ENCODE measurements at regions not wholly inside any gene's neighbourhood (a gene's known extent, or its start where the extent isn't known, plus 50 kb on each side); places are given as distances from the start of the nearest gene placed in this dataset.

DNA sequence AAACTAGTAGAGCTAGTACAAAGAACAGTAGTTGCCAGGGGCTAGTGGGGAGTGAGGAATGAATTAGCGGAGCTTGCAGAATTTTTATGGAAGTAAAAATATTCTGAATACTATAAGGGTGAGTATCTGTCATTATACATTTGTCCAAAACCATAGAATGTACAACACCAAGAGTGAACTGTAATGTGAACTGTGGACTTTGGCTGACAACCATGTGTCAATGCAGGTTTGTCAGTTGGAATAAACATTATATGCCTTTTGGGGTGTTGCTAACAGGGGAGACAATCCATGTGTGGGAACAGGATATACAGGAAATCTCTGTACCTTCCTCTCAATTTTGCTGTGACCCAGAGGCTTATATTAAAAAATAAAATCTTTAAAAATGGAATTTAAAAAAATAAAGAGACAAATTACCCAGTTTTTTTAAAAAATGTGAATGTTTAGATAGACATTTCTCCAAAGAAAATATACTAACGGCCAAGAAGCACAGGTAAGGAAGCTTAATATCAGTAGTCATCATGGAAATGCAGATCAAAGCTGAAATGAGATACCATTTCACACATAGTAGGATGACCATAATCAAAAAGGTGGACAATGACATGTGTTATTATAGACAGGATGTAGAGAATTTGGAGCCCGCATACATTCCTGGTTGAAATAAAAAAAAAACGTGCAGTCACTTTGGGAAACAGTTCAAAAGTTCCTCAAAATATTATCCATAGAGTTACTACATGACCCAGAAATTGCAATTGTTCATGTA is 899.8 kb downstream of the RAB28 start:
- H3K4me3 ChIP-seq (replicated peaks in 1 of 3; ENCODE audit: insufficient read depth in 1 of 3, low read depth in 2 of 3, low read length in 3 of 3), result no peak overlapping the region
- H3K4me1 ChIP-seq (ENCODE audit: insufficient read depth, low read length), result 0 out of 2 replicates have a peak, but pooled peaks cover 7% of the 10 kb centered on the region
- in situ Hi-C loops (cut with HindIII; ENCODE audit: extremely low pct_ligation_motif_present, low pct_unique_long_range_greater_than_20kb) (no loop called here), intact Hi-C loops (cut with micrococcal nuclease; ENCODE audit: unreplicated experiment) (no loop called here)
- no peaks in the 10 kb centered on the region for H4K20me1 ChIP-seq (ENCODE audit: insufficient read depth, low read length)
- BruUV-seq (replicated peaks), result no TSS peak
- TF ChIP-seq AHR (CRISPR knock-in tag; IDR thresholded peaks at IDR 0.05) (no peak), ZSCAN22 (CRISPR knock-in tag; IDR thresholded peaks at IDR 0.05) (no peak), GATAD2A (CRISPR knock-in tag; IDR thresholded peaks at IDR 0.05) (no peak), CBX5 (CRISPR knock-in tag; IDR thresholded peaks at IDR 0.05; ENCODE audit: borderline replicate concordance) (no peak), PAX8 (CRISPR knock-in tag; IDR thresholded peaks at IDR 0.05; ENCODE audit: borderline replicate concordance) (no peak), ZNF660 (CRISPR knock-in tag; IDR thresholded peaks at IDR 0.05; ENCODE audit: borderline replicate concordance, low read depth) (no peak), SRSF4 (IDR thresholded peaks at IDR 0.05; ENCODE audit: low read depth, low read length, poor library complexity, severe bottlenecking) (no peak), ZNF510 (CRISPR knock-in tag; IDR thresholded peaks at IDR 0.05; ENCODE audit: low read depth) (no peak)
- TF ChIP-seq, protein P1, sequence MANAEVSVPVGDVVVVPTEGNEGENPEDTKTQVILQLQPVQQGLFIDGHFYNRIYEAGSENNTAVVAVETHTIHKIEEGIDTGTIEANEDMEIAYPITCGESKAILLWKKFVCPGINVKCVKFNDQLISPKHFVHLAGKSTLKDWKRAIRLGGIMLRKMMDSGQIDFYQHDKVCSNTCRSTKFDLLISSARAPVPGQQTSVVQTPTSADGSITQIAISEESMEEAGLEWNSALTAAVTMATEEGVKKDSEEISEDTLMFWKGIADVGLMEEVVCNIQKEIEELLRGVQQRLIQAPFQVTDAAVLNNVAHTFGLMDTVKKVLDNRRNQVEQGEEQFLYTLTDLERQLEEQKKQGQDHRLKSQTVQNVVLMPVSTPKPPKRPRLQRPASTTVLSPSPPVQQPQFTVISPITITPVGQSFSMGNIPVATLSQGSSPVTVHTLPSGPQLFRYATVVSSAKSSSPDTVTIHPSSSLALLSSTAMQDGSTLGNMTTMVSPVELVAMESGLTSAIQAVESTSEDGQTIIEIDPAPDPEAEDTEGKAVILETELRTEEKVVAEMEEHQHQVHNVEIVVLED (CRISPR knock-in tag; IDR thresholded peaks at IDR 0.05; ENCODE audit: borderline replicate concordance), result no peak
- TF ChIP-seq, protein P2, sequence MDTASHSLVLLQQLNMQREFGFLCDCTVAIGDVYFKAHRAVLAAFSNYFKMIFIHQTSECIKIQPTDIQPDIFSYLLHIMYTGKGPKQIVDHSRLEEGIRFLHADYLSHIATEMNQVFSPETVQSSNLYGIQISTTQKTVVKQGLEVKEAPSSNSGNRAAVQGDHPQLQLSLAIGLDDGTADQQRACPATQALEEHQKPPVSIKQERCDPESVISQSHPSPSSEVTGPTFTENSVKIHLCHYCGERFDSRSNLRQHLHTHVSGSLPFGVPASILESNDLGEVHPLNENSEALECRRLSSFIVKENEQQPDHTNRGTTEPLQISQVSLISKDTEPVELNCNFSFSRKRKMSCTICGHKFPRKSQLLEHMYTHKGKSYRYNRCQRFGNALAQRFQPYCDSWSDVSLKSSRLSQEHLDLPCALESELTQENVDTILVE (CRISPR knock-in tag; IDR thresholded peaks at IDR 0.05), result no peak
- no peak overlapping the region for H2AFZ ChIP-seq (ENCODE audit: low read length)
- no peaks in the 10 kb centered on the region for H3K9me3 ChIP-seq (ENCODE audit: low read length)
- H3K4me2 ChIP-seq (ENCODE audit: low read depth, low read length), result no peak overlapping the region
- no peak for DNase-seq (ENCODE audit: low spot score)
- no peak overlapping the region for H3K9ac ChIP-seq (ENCODE audit: insufficient read depth, low read depth, low read length)
- H3K79me2 ChIP-seq (ENCODE audit: insufficient read depth, low read length), result no peaks in the 10 kb centered on the region
- no peak overlapping the region for H3K27ac ChIP-seq (ENCODE audit: extremely low read length, insufficient read depth, low read length)
- 34% methylated on average over 4 of the region's 4 CpGs for WGBS (ENCODE audit: low lambda C conversion rate)
- no peak for FAIRE-seq
- H3K27me3 ChIP-seq (ENCODE audit: control insufficient read depth in 1 of 2, insufficient read depth in 2 of 2, low read length in 2 of 2), result no peaks in the 10 kb centered on the region
- ChIA-PET POLR2A (no interaction called here), CTCF (ENCODE audit: low intra/inter-chr PET ratio, low total read pairs) (no interaction called here)
- ATAC-seq, result no peak
- no peaks in the 10 kb centered on the region for H3K36me3 ChIP-seq (replicated peaks in 1 of 2; ENCODE audit: control insufficient read depth in 1 of 2, insufficient read depth in 2 of 2, low read length in 2 of 2)

Measured in HepG2 (cell line).